GM12891 (cell line): ENCODE measurements at regions not wholly inside any gene's neighbourhood (a gene's known extent, or its start where the extent isn't known, plus 50 kb on each side); places are given as distances from the start of the nearest gene placed in this dataset.

Experiments
- POLR2A ChIP-seq: IDR thresholded peaks from 2 replicates; pipeline ENCODE4 v1.6.1; 2011; ENCODE audit warnings: low read depth, low read length, control low read depth
- POLR2AphosphoS5 ChIP-seq: IDR thresholded peaks from 2 replicates; pipeline ENCODE4 v1.6.1; 2011; ENCODE audit warnings: low read depth, low read length, control low read depth
- POU2F2 ChIP-seq: IDR thresholded peaks from 2 replicates; pipeline ENCODE4 v1.6.1; 2011; ENCODE audit warnings: low read depth, mild to moderate bottlenecking, control low read depth, low read length, moderate library complexity
- SPI1 ChIP-seq: IDR thresholded peaks from 2 replicates; pipeline ENCODE4 v1.6.1; 2011; ENCODE audit warnings: low read depth, low read length, control low read depth
- TAF1 ChIP-seq: IDR thresholded peaks from 2 replicates; pipeline ENCODE4 v1.6.1; 2011; ENCODE audit warnings: low read depth, low read length, control low read depth

GRCh38 chr21:38937844-38938243, 132.1 kb downstream of the ETS2 start:
- TF ChIP-seq POLR2AphosphoS5 (no peak), TAF1 (no peak), POLR2A (no peak), POU2F2 (no peak), SPI1 (no peak)
